Panc1 (cell line): ENCODE measurements at regions not wholly inside any gene's neighbourhood (a gene's known extent, or its start where the extent isn't known, plus 50 kb on each side); places are given as distances from the start of the nearest gene placed in this dataset.

ENCODE experiments used
- CTCF ChIP-seq: fragments of 450-650 bp; IDR thresholded peaks from 2 replicates; pipeline ENCODE4 v1.5.1; 2017; ENCODE audit warnings: mild to moderate bottlenecking
- POLR2AphosphoS5 ChIP-seq: IDR thresholded peaks from 2 replicates; pipeline ENCODE4 v1.6.1; 2012; ENCODE audit warnings: mild to moderate bottlenecking, low read depth, low read length, moderate library complexity
- REST ChIP-seq, 2 experiments: IDR thresholded peaks; 2 replicates each; pipeline ENCODE4 v1.6.1; 2011 to 2012; ENCODE audit warnings: low read depth in 2 of 2, control low read depth in 1 of 2, low read length in 1 of 2, mild to moderate bottlenecking in 1 of 2, moderate library complexity in 1 of 2; ENCODE audit not compliant: insufficient read depth in 1 of 2
- TCF7L2 ChIP-seq: IDR thresholded peaks from 2 replicates; pipeline ENCODE4 v1.6.1; 2011; ENCODE audit warnings: mild to moderate bottlenecking, low read depth, low read length, inconsistent platforms

DNA sequence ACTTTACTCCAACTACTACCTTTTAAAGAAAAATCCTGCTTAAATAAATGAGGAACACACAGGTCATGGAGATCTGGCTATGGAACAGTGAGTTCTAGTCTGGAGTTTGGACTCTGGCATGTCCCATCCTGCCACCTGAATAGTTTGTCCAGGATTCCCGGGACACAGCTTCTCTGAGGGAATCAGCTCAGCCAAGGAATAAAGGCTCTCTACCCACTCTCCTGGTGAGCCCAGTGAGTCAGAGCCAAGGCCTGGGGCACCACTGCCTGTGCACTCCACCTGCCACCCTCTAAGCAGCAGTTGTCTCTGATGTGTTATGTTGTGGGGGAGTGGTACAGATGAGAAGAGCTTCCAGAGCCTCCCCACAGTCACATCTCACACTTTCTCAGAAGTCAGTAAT, 113.5 kb downstream of the HTR5A start:
- TF ChIP-seq CTCF = no peak
- TF ChIP-seq POLR2AphosphoS5 = no peak
- TF ChIP-seq REST (IDR thresholded peaks at IDR 0.05; ENCODE audit: insufficient read depth in 1 of 2, low read depth in 2 of 2, low read length in 1 of 2) = no peak
- TF ChIP-seq TCF7L2 = no peak
